ENCODE measurements at regions not wholly inside any gene's neighbourhood (a gene's known extent, or its start where the extent isn't known, plus 50 kb on each side); places are given as distances from the start of the nearest gene placed in this dataset.
"Not testable (repeated sequence)": the region's sequence is repeated elsewhere in the genome, so short reads cannot be mapped to it uniquely, and the experiment has no call there.

GRCh38 chr7:113017144-113017857 lies 69.3 kb downstream of the GPR85 start:
- not testable (repeated sequence) for TF ChIP-seq CTCF, POLR2A (IDR thresholded peaks at IDR 0.05)
